OCI-LY3 (cell line): ENCODE measurements at regions not wholly inside any gene's neighbourhood (a gene's known extent, or its start where the extent isn't known, plus 50 kb on each side); places are given as distances from the start of the nearest gene placed in this dataset.

ENCODE experiments used
- H2AFZ ChIP-seq: fragments of 200-600, 300-600 bp; shearing (Covaris generic); 2 replicates; pipeline ENCODE4 v1.6.0; 2014; ENCODE audit warnings: antibody characterized with exemption, low read depth, low read length
- H3K27ac ChIP-seq: fragments of 200-600, 300-600 bp; sonication (generic); 2 replicates; pipeline ENCODE4 v1.5.1; 2014; ENCODE audit warnings: mild to moderate bottlenecking, low read length, moderate library complexity, mixed read lengths
- H3K27me3 ChIP-seq: fragments of 200-600, 300-600 bp; sonication (generic); 2 replicates; pipeline ENCODE4 v1.6.1; 2014; ENCODE audit warnings: low read depth, low read length, mixed read lengths
- H3K36me3 ChIP-seq: fragments of 200-600, 300-600 bp; sonication (generic); replicated peaks from 2 replicates; pipeline ENCODE3; 2014; ENCODE audit warnings: low read depth, low read length, mixed read lengths
- H3K4me1 ChIP-seq: fragments of 300-600, 200-600 bp; sonication (generic); 2 replicates; pipeline ENCODE4 v1.6.1; 2014; ENCODE audit warnings: low read length, mixed read lengths
- H3K4me2 ChIP-seq: fragments of 200-600, 300-600 bp; sonication (generic); 2 replicates; pipeline ENCODE4 v1.6.1; 2014; ENCODE audit warnings: low read length, mixed read lengths
- H3K4me3 ChIP-seq: fragments of 300-600, 200-600 bp; sonication (generic); 2 replicates; pipeline ENCODE4 v1.5.1; 2014; ENCODE audit warnings: antibody characterized with exemption, mild to moderate bottlenecking, low read length, moderate library complexity
- H3K79me2 ChIP-seq: fragments of 300-600, 200-600 bp; shearing (Covaris generic); 2 replicates; pipeline ENCODE4 v1.6.1; 2014; ENCODE audit warnings: mild to moderate bottlenecking, low read length, mixed read lengths
- H3K9ac ChIP-seq: fragments of 300-600, 200-600 bp; shearing (Covaris generic); 2 replicates; pipeline ENCODE4 v1.6.0; 2014; ENCODE audit warnings: mild to moderate bottlenecking, low read length, moderate library complexity
- H3K9me3 ChIP-seq: fragments of 200-600, 300-600 bp; shearing (Covaris generic); 2 replicates; pipeline ENCODE4 v1.6.1; 2014; ENCODE audit warnings: low read length, mixed read lengths; ENCODE audit not compliant: insufficient read depth
- H4K20me1 ChIP-seq: fragments of 200-600, 300-600 bp; sonication (generic); 2 replicates; pipeline ENCODE4 v1.6.1; 2016; ENCODE audit warnings: low read length, mixed read lengths; ENCODE audit not compliant: insufficient read depth
- CTCF ChIP-seq: fragments of 200-600, 300-600 bp; sonication (generic); IDR thresholded peaks from 2 replicates; pipeline ENCODE4 v1.5.1; 2014; ENCODE audit warnings: antibody characterized with exemption, low read length, low read depth
- EZH2phosphoT487 ChIP-seq: fragments of 200-600 bp; shearing (Covaris generic); IDR thresholded peaks from 2 replicates; pipeline ENCODE4 v1.6.1; 2018; ENCODE audit warnings: antibody characterized with exemption, mixed run types, low read depth

GRCh38 chr5:155514105-155514563 is 500.6 kb downstream of the KIF4B start:
- no peak overlapping the region for H2AFZ ChIP-seq

GRCh38 chr5:155522540-155522939 is 509.0 kb downstream of the KIF4B start:
- TF ChIP-seq CTCF (no peak), EZH2phosphoT487 (no peak)
- Histone ChIP-seq H3K9ac (no peak overlapping the region), H3K79me2 (no peaks in the 10 kb centered on the region), H3K36me3 (no peaks in the 10 kb centered on the region), H3K4me1 (no peaks in the 10 kb centered on the region), H3K4me2 (no peak overlapping the region), H3K27me3 (no peaks in the 10 kb centered on the region), H3K4me3 (no peak overlapping the region), H2AFZ (no peak overlapping the region), H3K27ac (no peak overlapping the region), H4K20me1 (no peaks in the 10 kb centered on the region), H3K9me3 (no peaks in the 10 kb centered on the region)

More at GRCh38 chr5:155514105-155514563, 500.6 kb downstream of the KIF4B start:
- Histone ChIP-seq H3K4me1 (no peaks in the 10 kb centered on the region), H3K9me3 (no peaks in the 10 kb centered on the region), H3K79me2 (no peaks in the 10 kb centered on the region), H4K20me1 (no peaks in the 10 kb centered on the region), H3K4me3 (no peak overlapping the region), H3K9ac (no peak overlapping the region), H3K27me3 (no peaks in the 10 kb centered on the region), H3K4me2 (no peak overlapping the region), H3K36me3 (no peaks in the 10 kb centered on the region), H3K27ac (no peak overlapping the region)
- TF ChIP-seq EZH2phosphoT487 = no peak
- no peak for TF ChIP-seq CTCF

GRCh38 chr5:155529362-155529761 is 515.8 kb downstream of the KIF4B start:
- Histone ChIP-seq H2AFZ (no peak overlapping the region), H3K79me2 (no peaks in the 10 kb centered on the region), H3K4me3 (no peak overlapping the region), H3K9me3 (no peaks in the 10 kb centered on the region), H3K4me2 (no peak overlapping the region), H3K4me1 (no peaks in the 10 kb centered on the region), H3K9ac (no peak overlapping the region), H3K36me3 (no peaks in the 10 kb centered on the region), H3K27ac (no peak overlapping the region), H4K20me1 (no peaks in the 10 kb centered on the region), H3K27me3 (no peaks in the 10 kb centered on the region)
- TF ChIP-seq EZH2phosphoT487 (no peak), CTCF (no peak)

GRCh38 chr5:155530046-155530445 is 516.5 kb downstream of the KIF4B start:
- TF ChIP-seq CTCF (no peak), EZH2phosphoT487 (no peak)
- Histone ChIP-seq H3K4me1 (no peaks in the 10 kb centered on the region), H3K9ac (no peak overlapping the region), H3K9me3 (no peaks in the 10 kb centered on the region), H3K4me3 (no peak overlapping the region), H3K4me2 (no peak overlapping the region), H3K36me3 (no peaks in the 10 kb centered on the region), H3K27ac (no peak overlapping the region), H4K20me1 (no peaks in the 10 kb centered on the region), H3K79me2 (no peaks in the 10 kb centered on the region), H3K27me3 (no peaks in the 10 kb centered on the region), H2AFZ (no peak overlapping the region)
